ENCODE measurements at regions not wholly inside any gene's neighbourhood (a gene's known extent, or its start where the extent isn't known, plus 50 kb on each side); places are given as distances from the start of the nearest gene placed in this dataset.

DNA sequence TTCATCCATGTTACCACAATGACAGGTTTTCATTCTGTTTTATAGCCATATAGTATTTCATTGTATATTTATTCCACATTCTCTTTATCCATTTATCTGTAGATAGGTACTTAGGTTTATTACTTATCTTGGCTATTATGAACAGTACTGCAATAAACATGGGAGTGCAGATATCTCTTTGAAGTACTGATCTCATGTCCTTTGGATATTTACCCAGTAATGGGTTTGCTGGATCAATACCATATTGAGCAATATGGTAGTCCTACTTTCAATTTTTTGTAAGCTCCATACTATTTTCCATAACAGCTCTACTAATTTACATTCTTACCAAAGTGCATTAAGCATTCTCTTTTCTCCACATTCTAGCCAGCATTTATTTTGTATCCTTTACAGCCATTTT lies 235.8 kb upstream of the ALG10 start:
- TF ChIP-seq, protein P1, sequence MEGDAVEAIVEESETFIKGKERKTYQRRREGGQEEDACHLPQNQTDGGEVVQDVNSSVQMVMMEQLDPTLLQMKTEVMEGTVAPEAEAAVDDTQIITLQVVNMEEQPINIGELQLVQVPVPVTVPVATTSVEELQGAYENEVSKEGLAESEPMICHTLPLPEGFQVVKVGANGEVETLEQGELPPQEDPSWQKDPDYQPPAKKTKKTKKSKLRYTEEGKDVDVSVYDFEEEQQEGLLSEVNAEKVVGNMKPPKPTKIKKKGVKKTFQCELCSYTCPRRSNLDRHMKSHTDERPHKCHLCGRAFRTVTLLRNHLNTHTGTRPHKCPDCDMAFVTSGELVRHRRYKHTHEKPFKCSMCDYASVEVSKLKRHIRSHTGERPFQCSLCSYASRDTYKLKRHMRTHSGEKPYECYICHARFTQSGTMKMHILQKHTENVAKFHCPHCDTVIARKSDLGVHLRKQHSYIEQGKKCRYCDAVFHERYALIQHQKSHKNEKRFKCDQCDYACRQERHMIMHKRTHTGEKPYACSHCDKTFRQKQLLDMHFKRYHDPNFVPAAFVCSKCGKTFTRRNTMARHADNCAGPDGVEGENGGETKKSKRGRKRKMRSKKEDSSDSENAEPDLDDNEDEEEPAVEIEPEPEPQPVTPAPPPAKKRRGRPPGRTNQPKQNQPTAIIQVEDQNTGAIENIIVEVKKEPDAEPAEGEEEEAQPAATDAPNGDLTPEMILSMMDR (IDR thresholded peaks at IDR 0.05 in 2 of 3, conservative IDR thresholded peaks at IDR 0.05 in 1 of 3; ENCODE audit: borderline replicate concordance in 1 of 3, insufficient read depth in 1 of 3, low read depth in 2 of 3, low read length in 2 of 3), result no peak
- TF ChIP-seq POLR2A (IDR thresholded peaks at IDR 0.05; ENCODE audit: borderline replicate concordance, extremely low read depth, insufficient read depth, insufficient read length) (no peak), EZH2phosphoT487 (IDR thresholded peaks at IDR 0.05; ENCODE audit: borderline replicate concordance) (no peak), ZBTB33 (IDR thresholded peaks at IDR 0.05; ENCODE audit: extremely low read depth, insufficient replicate concordance, low read length) (no peak), REST (IDR thresholded peaks at IDR 0.05; ENCODE audit: low read depth) (no peak), POLR2AphosphoS5 (IDR thresholded peaks at IDR 0.05; ENCODE audit: low read depth, low read length) (no peak), EZH2 (IDR thresholded peaks at IDR 0.05) (no peak)
- TF ChIP-seq, protein P2, sequence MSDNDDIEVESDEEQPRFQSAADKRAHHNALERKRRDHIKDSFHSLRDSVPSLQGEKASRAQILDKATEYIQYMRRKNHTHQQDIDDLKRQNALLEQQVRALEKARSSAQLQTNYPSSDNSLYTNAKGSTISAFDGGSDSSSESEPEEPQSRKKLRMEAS (IDR thresholded peaks at IDR 0.05), result no peak

All from HCT116 (cell line).